GM12865 (cell line): ENCODE measurements at regions not wholly inside any gene's neighbourhood (a gene's known extent, or its start where the extent isn't known, plus 50 kb on each side); places are given as distances from the start of the nearest gene placed in this dataset.
"Not testable (repeated sequence)": the region's sequence is repeated elsewhere in the genome, so short reads cannot be mapped to it uniquely, and the experiment has no call there.

Experiments
- DNase-seq: peaks from one replicate; pipeline ENCODE4 v3.0.0; 2010; ENCODE audit warnings: low read depth
- H3K4me3 ChIP-seq: 2 replicates; pipeline ENCODE4 v1.5.1; 2011; ENCODE audit warnings: mild to moderate bottlenecking, low read depth, low read length, control low read depth
- CTCF ChIP-seq: IDR thresholded peaks from 2 replicates; pipeline ENCODE4 v1.5.1; 2011; ENCODE audit warnings: low read length, control low read depth, low read depth, inconsistent platforms; ENCODE audit not compliant: insufficient read depth; ENCODE audit errors: missing control alignments

GRCh38 chr19:37303591-37304171 is 67.2 kb upstream of the ZNF527 start:
- no peak for DNase-seq
- TF ChIP-seq CTCF, result no peak
- H3K4me3 ChIP-seq, result no peak overlapping the region

DNA sequence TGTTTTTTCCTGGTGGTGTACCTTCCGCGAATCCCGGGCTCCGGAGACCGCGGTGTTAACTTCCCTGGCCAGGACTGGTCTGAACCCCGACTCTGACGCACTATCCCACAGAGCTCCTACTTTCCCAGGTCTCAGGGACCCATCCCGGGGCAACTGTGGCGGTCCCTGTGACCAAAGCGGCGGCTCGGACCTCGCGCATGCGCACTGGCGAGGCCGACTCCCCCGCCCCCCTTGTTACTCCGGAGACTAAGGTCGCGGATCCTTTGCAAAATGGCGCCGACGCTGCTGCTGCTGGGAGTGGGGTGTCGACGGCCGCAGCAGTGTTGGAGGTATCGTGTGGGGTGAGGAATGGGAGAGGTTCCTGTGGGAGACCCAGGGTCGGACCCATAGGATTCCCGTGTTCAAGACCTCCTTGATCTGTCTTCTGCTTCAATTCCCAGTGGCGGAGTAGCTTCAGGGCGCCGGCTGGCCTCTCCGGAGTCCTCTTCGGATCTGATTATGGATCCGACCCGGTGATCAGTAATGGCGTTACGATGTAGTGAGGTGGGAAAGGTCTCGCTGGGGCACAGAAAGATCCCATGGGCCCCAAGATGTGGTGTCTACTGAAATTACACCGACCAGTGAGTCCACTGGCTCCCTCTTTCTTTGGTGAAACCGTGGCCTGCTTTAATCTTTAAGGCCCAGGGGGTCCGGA is 66.6 kb upstream of the ZNF527 start:
- no peak for DNase-seq
- no peak overlapping the region for H3K4me3 ChIP-seq
- TF ChIP-seq CTCF, result no peak

DNA sequence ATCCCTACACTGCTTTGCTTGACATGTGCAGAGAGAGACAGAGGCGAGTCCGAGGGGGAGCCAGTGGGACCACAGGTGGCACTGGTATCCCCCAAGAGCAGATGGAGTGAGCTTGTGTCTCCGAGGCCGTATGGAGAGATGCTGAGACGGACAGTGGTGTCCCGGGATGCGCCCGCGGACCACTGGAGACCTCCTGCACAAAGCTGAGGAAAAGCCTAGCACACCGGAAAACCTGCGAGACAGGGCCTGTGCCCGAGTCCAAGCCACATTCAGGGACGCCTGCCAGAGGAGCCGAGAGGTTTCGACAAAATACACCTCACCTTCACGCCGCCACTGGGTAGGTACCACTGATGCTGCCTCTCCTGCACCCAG is 66.0 kb upstream of the ZNF527 start:
- no peak overlapping the region for H3K4me3 ChIP-seq
- DNase-seq, result no peak
- no peak for TF ChIP-seq CTCF

DNA sequence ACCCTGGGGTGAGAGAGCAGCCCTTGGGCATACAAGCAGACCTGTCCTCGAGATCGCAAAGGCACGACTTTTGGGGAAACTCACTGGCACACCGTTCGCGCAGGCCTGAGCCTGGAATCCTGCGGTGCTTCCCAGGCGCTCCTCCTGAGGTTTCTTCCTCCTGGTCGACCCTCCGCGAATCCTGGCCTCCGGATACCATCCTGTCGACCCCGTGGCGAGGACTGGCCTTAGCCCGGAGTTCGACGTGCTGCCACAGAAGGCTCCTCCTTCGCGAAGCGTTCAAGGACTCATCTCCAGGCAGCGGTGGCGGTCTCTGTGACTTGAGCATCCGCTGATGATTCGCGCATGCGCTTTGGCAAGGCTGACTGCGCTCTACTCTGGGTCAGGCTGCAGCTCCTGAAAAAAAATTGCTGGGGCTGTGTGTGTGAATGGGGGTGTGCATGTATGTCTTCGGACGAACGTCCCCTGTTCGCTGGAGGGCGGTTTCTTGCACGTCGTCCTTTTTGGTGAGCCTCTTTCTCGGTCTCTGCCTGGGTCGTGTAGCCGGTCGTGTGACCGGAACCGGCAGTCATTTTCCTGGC is 64.4 kb upstream of the ZNF527 start:
- DNase-seq, result no peak
- TF ChIP-seq CTCF, result no peak
- H3K4me3 ChIP-seq, result no peak overlapping the region

GRCh38 chr19:37309834-37310575 is 60.9 kb upstream of the ZNF527 start:
- DNase-seq, result peak; percentile 18
- TF ChIP-seq CTCF, result peak; percentile 22
- H3K4me3 ChIP-seq, result no peak overlapping the region

DNA sequence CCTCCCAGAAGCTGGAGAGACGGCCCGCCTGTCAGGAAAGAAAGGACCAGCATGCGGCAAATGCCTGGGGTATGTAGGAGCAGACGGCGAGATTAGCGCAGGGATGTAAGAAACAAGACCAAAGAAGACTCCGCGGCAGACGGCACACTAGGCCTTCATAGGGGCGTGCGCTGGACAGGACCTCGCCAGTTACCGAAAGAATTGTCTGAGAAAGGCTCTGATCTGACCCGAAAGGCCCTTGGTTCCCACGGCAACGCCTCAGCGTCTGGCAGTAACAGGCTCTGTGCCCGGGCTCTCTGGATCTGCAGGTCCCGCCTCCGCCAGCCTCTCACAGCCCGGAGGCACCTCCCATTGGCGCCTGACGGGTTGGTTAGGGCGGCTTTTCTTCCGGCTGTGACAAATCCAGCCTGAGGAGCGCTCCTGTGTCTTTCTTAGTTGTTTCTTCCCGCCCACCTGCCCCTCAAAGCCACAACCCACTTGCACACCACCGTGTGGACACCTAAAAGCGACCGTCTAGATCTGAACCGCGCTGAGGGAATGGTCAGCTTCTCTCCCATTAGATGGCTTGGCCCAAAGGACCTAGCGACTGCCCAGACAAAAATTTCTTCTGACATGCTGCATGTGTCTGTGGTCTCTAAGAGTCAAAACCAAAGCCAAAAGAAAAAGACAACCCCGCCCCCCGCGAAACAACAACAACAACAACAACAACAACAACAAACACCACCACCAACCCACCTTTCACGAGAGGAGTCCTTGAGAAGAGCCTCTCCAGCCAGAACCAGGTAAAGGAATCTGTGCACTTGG is 58.2 kb upstream of the ZNF527 start:
- H3K4me3 ChIP-seq, result not testable (repeated sequence)
- DNase-seq, result peak; percentile 22

- no peak overlapping the region for H3K4me3 ChIP-seq
- no peak for DNase-seq
- no peak for TF ChIP-seq CTCF
These were observed 57.6 kb upstream of the ZNF527 start for GRCh38 chr19:37313335-37313627.
